ENCODE measurements at regions not wholly inside any gene's neighbourhood (a gene's known extent, or its start where the extent isn't known, plus 50 kb on each side); places are given as distances from the start of the nearest gene placed in this dataset.

DNA sequence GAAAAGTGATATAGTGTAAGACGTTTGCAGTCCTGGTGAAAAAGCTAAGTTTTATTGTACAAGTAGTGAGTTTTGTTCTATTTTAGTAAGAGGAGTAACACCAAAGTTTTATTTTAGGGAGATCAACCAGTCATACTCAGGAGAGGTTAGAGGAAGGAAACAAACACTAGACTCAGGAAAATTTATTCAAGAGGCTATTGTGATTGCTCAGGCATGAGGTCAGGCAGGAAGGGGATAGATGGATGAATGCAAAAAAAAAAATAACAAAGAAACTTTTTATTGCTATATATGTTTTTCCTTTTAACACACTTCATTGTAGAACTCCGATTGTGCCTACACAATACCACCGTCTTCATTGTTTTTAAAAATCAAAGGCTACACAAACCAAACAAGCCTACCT is 189.0 kb downstream of the LYPLAL1 start:
- no peaks in the 10 kb centered on the region for H3K9me3 ChIP-seq (ENCODE audit: low read depth, low read length, poor library complexity, severe bottlenecking)
- POLR2A ChIA-PET (ENCODE audit: low non-redundant PET), result no interaction called here
- H3K27ac ChIP-seq (ENCODE audit: low read depth, low read length, poor library complexity, severe bottlenecking), result no peak overlapping the region
- H3K36me3 ChIP-seq (ENCODE audit: insufficient read depth, low read length, poor library complexity, severe bottlenecking), result no peaks in the 10 kb centered on the region
- peaks cover 15% of the 10 kb centered on the region for H3K27me3 ChIP-seq (replicated peaks; ENCODE audit: insufficient read depth, low read depth, low read length, poor library complexity)
- BruUV-seq (replicated peaks), result no TSS peak
- TF ChIP-seq, protein P1, sequence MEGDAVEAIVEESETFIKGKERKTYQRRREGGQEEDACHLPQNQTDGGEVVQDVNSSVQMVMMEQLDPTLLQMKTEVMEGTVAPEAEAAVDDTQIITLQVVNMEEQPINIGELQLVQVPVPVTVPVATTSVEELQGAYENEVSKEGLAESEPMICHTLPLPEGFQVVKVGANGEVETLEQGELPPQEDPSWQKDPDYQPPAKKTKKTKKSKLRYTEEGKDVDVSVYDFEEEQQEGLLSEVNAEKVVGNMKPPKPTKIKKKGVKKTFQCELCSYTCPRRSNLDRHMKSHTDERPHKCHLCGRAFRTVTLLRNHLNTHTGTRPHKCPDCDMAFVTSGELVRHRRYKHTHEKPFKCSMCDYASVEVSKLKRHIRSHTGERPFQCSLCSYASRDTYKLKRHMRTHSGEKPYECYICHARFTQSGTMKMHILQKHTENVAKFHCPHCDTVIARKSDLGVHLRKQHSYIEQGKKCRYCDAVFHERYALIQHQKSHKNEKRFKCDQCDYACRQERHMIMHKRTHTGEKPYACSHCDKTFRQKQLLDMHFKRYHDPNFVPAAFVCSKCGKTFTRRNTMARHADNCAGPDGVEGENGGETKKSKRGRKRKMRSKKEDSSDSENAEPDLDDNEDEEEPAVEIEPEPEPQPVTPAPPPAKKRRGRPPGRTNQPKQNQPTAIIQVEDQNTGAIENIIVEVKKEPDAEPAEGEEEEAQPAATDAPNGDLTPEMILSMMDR (conservative IDR thresholded peaks at IDR 0.05; ENCODE audit: low read depth, low read length), result no peak
- TF ChIP-seq EZH2 (IDR thresholded peaks at IDR 0.05; ENCODE audit: borderline replicate concordance, low read depth, low read length, poor library complexity, severe bottlenecking), result no peak
- no peak for DNase-seq (ENCODE audit: low spot score)
- CTCF ChIA-PET, result no interaction called here
- intact Hi-C loops (cut with micrococcal nuclease; ENCODE audit: unreplicated experiment), result no loop called here
- H3K4me3 ChIP-seq (ENCODE audit: low read depth, low read length, poor library complexity, severe bottlenecking), result no peak overlapping the region
- H3K4me1 ChIP-seq (ENCODE audit: insufficient read depth, low read length, poor library complexity, severe bottlenecking), result no peaks in the 10 kb centered on the region

DNA sequence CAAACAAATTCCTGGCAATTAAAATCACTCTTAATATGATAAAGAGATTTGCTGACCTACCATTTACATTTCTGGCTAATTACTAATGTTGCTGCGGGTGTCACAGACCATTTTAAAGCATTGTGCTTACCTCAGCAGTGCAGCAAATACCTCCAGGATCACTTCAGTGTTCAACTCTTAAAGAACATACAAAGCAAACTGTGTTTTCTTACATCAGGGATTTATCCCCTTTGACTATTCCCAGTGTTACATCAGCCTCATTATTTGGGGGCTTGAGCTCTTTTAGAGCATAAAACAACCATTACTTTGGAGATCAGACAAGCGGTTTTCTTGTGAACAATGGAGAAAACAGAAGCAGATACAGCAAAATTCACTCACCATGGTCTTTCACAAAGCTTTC is 185.4 kb downstream of the LYPLAL1 start:
- no peak for DNase-seq (ENCODE audit: low spot score)
- ChIA-PET POLR2A (ENCODE audit: low non-redundant PET) (no interaction called here), CTCF (no interaction called here)
- Histone ChIP-seq H3K4me3 (ENCODE audit: low read depth, low read length, poor library complexity, severe bottlenecking) (no peak overlapping the region), H3K27me3 (replicated peaks; ENCODE audit: insufficient read depth, low read depth, low read length, poor library complexity) (peaks cover 15% of the 10 kb centered on the region), H3K9me3 (ENCODE audit: low read depth, low read length, poor library complexity, severe bottlenecking) (no peaks in the 10 kb centered on the region), H3K36me3 (ENCODE audit: insufficient read depth, low read length, poor library complexity, severe bottlenecking) (no peaks in the 10 kb centered on the region), H3K4me1 (ENCODE audit: insufficient read depth, low read length, poor library complexity, severe bottlenecking) (no peaks in the 10 kb centered on the region), H3K27ac (ENCODE audit: low read depth, low read length, poor library complexity, severe bottlenecking) (no peak overlapping the region)
- BruUV-seq (replicated peaks), result no TSS peak
- TF ChIP-seq, protein P1 (conservative IDR thresholded peaks at IDR 0.05; ENCODE audit: low read depth, low read length), result no peak
- no peak for TF ChIP-seq EZH2 (IDR thresholded peaks at IDR 0.05; ENCODE audit: borderline replicate concordance, low read depth, low read length, poor library complexity, severe bottlenecking)
- intact Hi-C loops (cut with micrococcal nuclease; ENCODE audit: unreplicated experiment), result no loop called here

DNA sequence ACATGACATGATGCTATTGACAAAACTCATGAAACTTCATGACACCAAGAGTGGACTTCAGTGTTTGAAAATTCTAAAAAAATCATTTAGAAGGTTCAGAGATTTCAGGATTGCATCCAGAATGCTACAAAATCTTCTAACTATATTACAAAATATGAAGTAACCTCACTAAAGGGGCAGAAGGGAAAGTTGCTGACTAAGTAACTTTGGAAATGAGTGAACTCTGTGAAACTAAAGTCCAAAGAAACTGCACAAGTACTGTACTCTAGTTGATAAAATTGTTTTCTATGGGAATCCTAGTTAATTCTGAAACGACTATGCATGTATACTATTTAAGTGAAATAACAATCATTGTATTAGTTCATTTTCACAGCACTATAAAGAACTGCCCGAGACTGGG is 184.4 kb downstream of the LYPLAL1 start:
- POLR2A ChIA-PET (ENCODE audit: low non-redundant PET), result no interaction called here

More for the DNA sequence above, 184.4 kb downstream of the LYPLAL1 start:
- H3K27ac ChIP-seq (ENCODE audit: low read depth, low read length, poor library complexity, severe bottlenecking), result no peak overlapping the region
- no peak overlapping the region for H3K4me3 ChIP-seq (ENCODE audit: low read depth, low read length, poor library complexity, severe bottlenecking)
- H3K4me1 ChIP-seq (ENCODE audit: insufficient read depth, low read length, poor library complexity, severe bottlenecking), result no peaks in the 10 kb centered on the region
- peaks cover 15% of the 10 kb centered on the region for H3K27me3 ChIP-seq (replicated peaks; ENCODE audit: insufficient read depth, low read depth, low read length, poor library complexity)
- no peaks in the 10 kb centered on the region for H3K36me3 ChIP-seq (ENCODE audit: insufficient read depth, low read length, poor library complexity, severe bottlenecking)
- H3K9me3 ChIP-seq (ENCODE audit: low read depth, low read length, poor library complexity, severe bottlenecking), result no peaks in the 10 kb centered on the region
- no peak for DNase-seq (ENCODE audit: low spot score)
- TF ChIP-seq EZH2 (IDR thresholded peaks at IDR 0.05; ENCODE audit: borderline replicate concordance, low read depth, low read length, poor library complexity, severe bottlenecking), result no peak
- TF ChIP-seq, protein P1 (conservative IDR thresholded peaks at IDR 0.05; ENCODE audit: low read depth, low read length), result no peak
- no TSS peak for BruUV-seq (replicated peaks)
- CTCF ChIA-PET, result no interaction called here
- intact Hi-C loops (cut with micrococcal nuclease; ENCODE audit: unreplicated experiment), result no loop called here
